HEK293T (cell line): ENCODE measurements at regions not wholly inside any gene's neighbourhood (a gene's known extent, or its start where the extent isn't known, plus 50 kb on each side); places are given as distances from the start of the nearest gene placed in this dataset.

Experiments used
- CTCF ChIA-PET: fragments of 350-600 bp; formaldehyde crosslinking; extraction: SDS; loops from one replicate; lab custom pipeline; 2021; ENCODE audit warnings: antibody characterized with exemption, inconsistent platforms; lab: Yijun Ruan, JAX
- POLR2A ChIA-PET: fragments of 350-600 bp; formaldehyde crosslinking; extraction: SDS; loops from one replicate; lab custom pipeline; 2020; ENCODE audit warnings: antibody characterized with exemption, inconsistent platforms; lab: Yijun Ruan, JAX
- DNase-seq: peaks from one replicate; pipeline ENCODE4 v3.0.0; 2012; ENCODE audit warnings: mixed read lengths; ENCODE audit errors: extremely low spot score
- ARNT ChIP-seq: fragments of 450-650 bp; IDR thresholded peaks from 2 replicates; pipeline ENCODE4 v1.6.1; 2017; ENCODE audit warnings: mild to moderate bottlenecking
- BHLHE40 ChIP-seq: fragments of 450-650 bp; IDR thresholded peaks from 2 replicates; pipeline ENCODE4 v1.6.1; 2016; ENCODE audit warnings: mild to moderate bottlenecking, moderate library complexity, borderline replicate concordance
- CTBP1 ChIP-seq: fragments of 450-650 bp; IDR thresholded peaks from 2 replicates; pipeline ENCODE4 v1.6.1; 2016; ENCODE audit warnings: borderline replicate concordance
- ELF4 ChIP-seq: fragments of 450-650 bp; IDR thresholded peaks from 2 replicates; pipeline ENCODE4 v1.6.1; 2017; ENCODE audit warnings: antibody characterized with exemption
- FOXA1 ChIP-seq: fragments of 450-650 bp; IDR thresholded peaks from 2 replicates; pipeline ENCODE4 v1.6.1; 2016; ENCODE audit warnings: mild to moderate bottlenecking
- FOXK2 ChIP-seq: fragments of 450-650 bp; IDR thresholded peaks from 2 replicates; pipeline ENCODE4 v1.6.1; 2016; ENCODE audit warnings: mild to moderate bottlenecking
- FOXM1 ChIP-seq: fragments of 450-650 bp; IDR thresholded peaks from 2 replicates; pipeline ENCODE4 v1.6.1; 2017; ENCODE audit warnings: mild to moderate bottlenecking, borderline replicate concordance
- HDGF ChIP-seq: fragments of 450-650 bp; IDR thresholded peaks from 2 replicates; pipeline ENCODE4 v1.6.1; 2017; ENCODE audit warnings: antibody characterized with exemption, borderline replicate concordance
- L3MBTL2 ChIP-seq: fragments of 450-650 bp; conservative IDR thresholded peaks from 2 replicates; pipeline ENCODE4 v1.6.1; 2016; ENCODE audit warnings: mild to moderate bottlenecking
- LEF1 ChIP-seq: fragments of 450-650 bp; IDR thresholded peaks from 2 replicates; pipeline ENCODE4 v1.6.1; 2017; ENCODE audit warnings: mild to moderate bottlenecking, borderline replicate concordance
- NFRKB ChIP-seq: fragments of 450-650 bp; IDR thresholded peaks from 2 replicates; pipeline ENCODE4 v1.6.1; 2016; ENCODE audit warnings: mild to moderate bottlenecking, moderate library complexity
- PKNOX1 ChIP-seq: fragments of 450-650 bp; IDR thresholded peaks from 2 replicates; pipeline ENCODE4 v1.6.1; 2016
- SP1 ChIP-seq: fragments of 450-650 bp; IDR thresholded peaks from 2 replicates; pipeline ENCODE4 v1.6.1; 2017
- SUZ12 ChIP-seq: fragments of 450-650 bp; IDR thresholded peaks from 2 replicates; pipeline ENCODE4 v1.6.1; 2016; ENCODE audit warnings: mild to moderate bottlenecking
- TARDBP ChIP-seq: fragments of 450-650 bp; IDR thresholded peaks from 2 replicates; pipeline ENCODE4 v1.6.1; 2016
- ZNF384 ChIP-seq: fragments of 450-650 bp; IDR thresholded peaks from 2 replicates; pipeline ENCODE4 v1.6.1; 2016

DNA sequence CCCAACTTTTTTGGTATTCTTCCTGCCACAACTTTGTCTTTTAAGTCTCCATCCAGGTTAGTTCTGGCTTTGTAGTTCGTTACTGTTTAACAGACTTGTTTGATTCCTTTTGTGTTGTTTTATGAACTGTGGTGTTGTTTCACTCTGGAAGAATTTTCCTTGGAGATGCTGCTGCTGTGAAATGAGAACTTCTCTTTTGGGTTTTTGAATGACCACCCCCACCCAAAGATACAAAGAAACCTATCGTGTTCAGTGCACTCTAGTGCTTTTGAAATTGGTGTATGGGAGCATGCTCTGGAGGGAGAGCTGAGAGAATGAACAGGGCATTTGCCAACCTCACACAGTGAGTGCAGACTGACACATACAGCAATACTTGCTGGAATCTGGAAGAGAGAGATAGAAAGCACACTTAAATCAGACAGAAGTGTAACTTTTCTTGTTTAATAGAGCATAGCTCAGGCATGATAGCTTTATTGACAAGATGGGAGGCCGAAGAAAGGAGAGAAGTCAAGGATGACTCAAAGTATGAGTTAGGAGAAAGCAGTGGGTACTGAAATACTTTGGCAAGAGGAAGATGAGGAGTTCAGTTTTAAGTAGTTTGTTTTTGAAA, 293.1 kb downstream of the SOX4 start:
- TF ChIP-seq BHLHE40 = no peak
- no peak for DNase-seq
- CTCF ChIA-PET = interaction anchor here (0.6 kb wide), 1 partner anchor 116 kb away, joined by 3 read pairs; no protein-coding TSS in a partner anchor
- POLR2A ChIA-PET = no interaction called here

GRCh38 chr6:21887231-21888185, 294.0 kb downstream of the SOX4 start:
- TF ChIP-seq CTBP1 = no peak
- no peak for TF ChIP-seq SP1
- no peak for TF ChIP-seq ELF4
- no peak for TF ChIP-seq SUZ12
- TF ChIP-seq L3MBTL2 = no peak
- TF ChIP-seq ZNF384 = no peak
- no peak for TF ChIP-seq FOXK2
- no peak for TF ChIP-seq FOXM1
- TF ChIP-seq HDGF = no peak
- no peak for TF ChIP-seq PKNOX1
- TF ChIP-seq NFRKB = no peak
- TF ChIP-seq ARNT = no peak
- no peak for TF ChIP-seq LEF1
- TF ChIP-seq FOXA1 = no peak
- no peak for TF ChIP-seq TARDBP
- ChIA-PET POLR2A (no interaction called here), CTCF (no interaction called here)
- DNase-seq = no peak

- no peak for DNase-seq
- POLR2A ChIA-PET = no interaction called here
- TF ChIP-seq FOXA1 (no peak), TARDBP (no peak), ZNF384 (no peak), PKNOX1 (no peak), L3MBTL2 (no peak), ELF4 (no peak), HDGF (no peak), SP1 (no peak), ARNT (no peak), LEF1 (no peak), FOXK2 (no peak), FOXM1 (no peak), CTBP1 (no peak)
- CTCF ChIA-PET = no interaction called here
Measured at GRCh38 chr6:21891080-21891479, 297.5 kb downstream of the SOX4 start.

- TF ChIP-seq SUZ12 = no peak
- TF ChIP-seq HDGF = no peak
- no peak for TF ChIP-seq FOXK2
- no peak for TF ChIP-seq LEF1
- no peak for TF ChIP-seq NFRKB
- no peak for TF ChIP-seq ZNF384
- TF ChIP-seq PKNOX1 = no peak
- no peak for TF ChIP-seq FOXA1
- TF ChIP-seq CTBP1 = no peak
- TF ChIP-seq BHLHE40 = no peak
- no peak for TF ChIP-seq L3MBTL2
- TF ChIP-seq SP1 = no peak
- TF ChIP-seq ELF4 = no peak
- no peak for TF ChIP-seq ARNT
- no peak for TF ChIP-seq FOXM1
- TF ChIP-seq TARDBP = no peak
- POLR2A ChIA-PET = no interaction called here
- no peak for DNase-seq
- CTCF ChIA-PET = no interaction called here
Measured at GRCh38 chr6:21893793-21894192, 300.2 kb downstream of the SOX4 start.

- TF ChIP-seq LEF1 = no peak
- TF ChIP-seq BHLHE40 = no peak
- CTCF ChIA-PET = interaction anchor here (0.7 kb wide), 1 partner anchor 10 kb away, joined by 3 read pairs; no protein-coding TSS in a partner anchor
- POLR2A ChIA-PET = no interaction called here
- no peak for DNase-seq
Measured at GRCh38 chr6:21895555-21895954, 302.0 kb downstream of the SOX4 start.

- ChIA-PET CTCF (no interaction called here), POLR2A (no interaction called here)
- no peak for DNase-seq
- TF ChIP-seq SUZ12 (no peak), PKNOX1 (no peak), FOXA1 (no peak), SP1 (no peak), FOXM1 (no peak), NFRKB (no peak), L3MBTL2 (no peak), CTBP1 (no peak), ARNT (no peak), HDGF (no peak), BHLHE40 (no peak), FOXK2 (no peak)
Measured at GRCh38 chr6:21898107-21898796, 304.7 kb downstream of the SOX4 start.
